Left ventricle myocardium inferior (tissue), 1 donor: ENCODE measurements at regions not wholly inside any gene's neighbourhood (a gene's known extent, or its start where the extent isn't known, plus 50 kb on each side); places are given as distances from the start of the nearest gene placed in this dataset.

Experiments used
- DNase-seq: peaks from one replicate; pipeline ENCODE4 v3.0.0-alpha.2; 2020
- H3K27ac ChIP-seq: fragments of 200-600 bp; replicated peaks from 2 replicates; pipeline ENCODE4 v1.8.0; 2021
- H3K27me3 ChIP-seq: fragments of 200-600 bp; 2 replicates; pipeline ENCODE4 v1.8.0; 2021; ENCODE audit warnings: low read depth
- H3K36me3 ChIP-seq: fragments of 200-600 bp; 2 replicates; pipeline ENCODE4 v1.8.0; 2021
- H3K4me1 ChIP-seq: fragments of 200-600 bp; 2 replicates; pipeline ENCODE4 v1.8.0; 2021
- H3K4me3 ChIP-seq: fragments of 200-600 bp; 2 replicates; pipeline ENCODE4 v1.8.0; 2021; ENCODE audit warnings: mild to moderate bottlenecking, moderate library complexity
- H3K9me3 ChIP-seq: fragments of 200-600 bp; replicated peaks from 2 replicates; pipeline ENCODE4 v1.8.0; 2021
- intact Hi-C: fragments of 100-400 bp; cut with micrococcal nuclease; formaldehyde crosslinking; loops from one replicate; pipeline ENCODE4 v1.11.0; 2022
- TF ChIP-seq, protein P1 (sequence below): fragments of 200-600 bp; IDR thresholded peaks from 2 replicates; pipeline ENCODE4 v1.8.0; 2021; ENCODE audit warnings: antibody characterized with exemption, mild to moderate bottlenecking, borderline replicate concordance
- donor health status: DM: no; HTN: yes; CAD: no; lungs with severe emphysema.

DNA sequence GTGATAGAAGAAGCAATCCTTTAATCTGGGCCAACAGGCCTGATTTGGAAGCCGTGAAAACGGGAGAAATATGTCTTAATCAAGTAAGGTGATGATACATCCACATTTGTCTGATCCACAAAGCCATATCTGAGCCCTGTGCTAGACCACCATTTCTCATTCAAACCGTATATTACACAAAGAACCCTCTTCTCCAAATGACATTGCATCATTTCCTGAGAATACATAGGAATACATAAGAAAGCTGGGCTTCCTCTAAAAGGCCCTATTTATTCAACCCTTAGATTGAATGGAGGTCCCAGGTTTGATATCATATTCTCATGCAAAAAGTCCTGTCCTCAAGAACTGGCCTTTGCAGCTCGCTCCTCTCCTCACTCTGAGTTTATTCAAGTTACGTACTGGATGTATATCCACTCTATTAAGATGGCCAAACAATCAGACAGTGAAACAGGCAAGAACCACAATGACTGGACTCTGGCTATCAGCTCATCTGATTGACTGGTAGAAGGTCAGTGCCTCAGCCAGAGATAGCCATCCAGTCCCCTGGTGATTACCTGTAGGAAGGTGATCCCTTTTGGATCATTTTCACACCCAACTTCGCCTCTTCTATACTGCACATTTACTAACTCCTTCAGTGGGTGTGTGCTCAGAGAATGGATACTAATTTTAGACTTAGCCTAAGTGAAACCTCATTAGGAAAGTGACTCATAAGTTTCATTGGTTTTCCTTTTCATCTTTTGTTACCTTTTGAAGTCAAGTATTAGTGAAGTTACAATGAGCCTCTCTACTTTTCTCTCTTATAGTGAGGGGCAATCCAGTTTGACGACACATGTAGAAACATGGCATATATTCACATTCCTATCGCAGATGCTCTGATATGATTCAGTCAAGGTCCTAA lies 167.6 kb upstream of the WWC1 start:
- Histone ChIP-seq H3K9me3 (no peaks in the 10 kb centered on the region), H3K27me3 (no peaks in the 10 kb centered on the region), H3K4me3 (no peak overlapping the region), H3K36me3 (peaks cover 25% of the 10 kb centered on the region), H3K4me1 (peaks cover 77% of the 10 kb centered on the region), H3K27ac (no peak overlapping the region)
- TF ChIP-seq, protein P1, sequence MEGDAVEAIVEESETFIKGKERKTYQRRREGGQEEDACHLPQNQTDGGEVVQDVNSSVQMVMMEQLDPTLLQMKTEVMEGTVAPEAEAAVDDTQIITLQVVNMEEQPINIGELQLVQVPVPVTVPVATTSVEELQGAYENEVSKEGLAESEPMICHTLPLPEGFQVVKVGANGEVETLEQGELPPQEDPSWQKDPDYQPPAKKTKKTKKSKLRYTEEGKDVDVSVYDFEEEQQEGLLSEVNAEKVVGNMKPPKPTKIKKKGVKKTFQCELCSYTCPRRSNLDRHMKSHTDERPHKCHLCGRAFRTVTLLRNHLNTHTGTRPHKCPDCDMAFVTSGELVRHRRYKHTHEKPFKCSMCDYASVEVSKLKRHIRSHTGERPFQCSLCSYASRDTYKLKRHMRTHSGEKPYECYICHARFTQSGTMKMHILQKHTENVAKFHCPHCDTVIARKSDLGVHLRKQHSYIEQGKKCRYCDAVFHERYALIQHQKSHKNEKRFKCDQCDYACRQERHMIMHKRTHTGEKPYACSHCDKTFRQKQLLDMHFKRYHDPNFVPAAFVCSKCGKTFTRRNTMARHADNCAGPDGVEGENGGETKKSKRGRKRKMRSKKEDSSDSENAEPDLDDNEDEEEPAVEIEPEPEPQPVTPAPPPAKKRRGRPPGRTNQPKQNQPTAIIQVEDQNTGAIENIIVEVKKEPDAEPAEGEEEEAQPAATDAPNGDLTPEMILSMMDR = no peak
- DNase-seq = no peak
- intact Hi-C loops = no loop called here

DNA sequence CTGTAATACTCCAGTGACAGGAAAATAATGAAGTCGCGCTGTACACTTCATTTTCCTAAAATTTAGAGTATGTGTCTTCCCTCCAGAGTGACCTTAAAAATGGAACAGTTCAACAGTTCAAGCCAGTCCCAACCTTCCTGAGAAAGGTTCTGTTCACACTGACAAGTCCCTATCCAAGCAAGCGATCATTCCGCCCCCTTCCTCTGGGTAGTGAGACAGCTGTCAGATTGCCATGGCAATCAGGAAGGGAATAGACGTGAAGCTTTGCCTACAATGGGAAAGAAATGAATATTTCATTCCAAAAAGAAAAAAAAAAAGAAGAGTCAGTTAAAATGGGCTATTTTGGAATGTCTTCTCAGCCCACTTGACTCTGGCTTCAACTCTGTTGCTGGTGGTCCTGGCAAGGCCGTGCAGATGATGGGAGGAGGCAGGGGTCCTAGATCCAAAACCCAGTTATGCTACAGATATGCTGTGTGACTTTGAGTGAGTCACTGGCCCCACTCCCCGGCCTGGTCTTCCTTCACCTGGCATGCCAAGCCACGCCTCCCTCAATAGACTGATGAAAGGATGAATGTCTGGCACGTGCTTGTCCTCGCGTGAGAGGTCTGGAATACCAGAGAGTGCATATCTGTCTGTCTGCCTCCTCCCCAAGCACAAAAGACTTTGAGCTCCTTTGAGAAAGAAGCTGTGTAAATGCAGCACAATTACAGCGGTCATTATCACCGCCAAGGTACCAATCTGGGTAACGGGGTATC lies 165.8 kb upstream of the WWC1 start:
- peak overlapping the region; percentile 12 for H3K27ac ChIP-seq
- H3K27me3 ChIP-seq = no peaks in the 10 kb centered on the region
- no peak for DNase-seq
- peaks cover 84% of the 10 kb centered on the region for H3K4me1 ChIP-seq
- TF ChIP-seq, protein P1 = no peak
- no peak overlapping the region for H3K4me3 ChIP-seq
- peaks cover 25% of the 10 kb centered on the region for H3K36me3 ChIP-seq
- no peaks in the 10 kb centered on the region for H3K9me3 ChIP-seq
- intact Hi-C loops = no loop called here

DNA sequence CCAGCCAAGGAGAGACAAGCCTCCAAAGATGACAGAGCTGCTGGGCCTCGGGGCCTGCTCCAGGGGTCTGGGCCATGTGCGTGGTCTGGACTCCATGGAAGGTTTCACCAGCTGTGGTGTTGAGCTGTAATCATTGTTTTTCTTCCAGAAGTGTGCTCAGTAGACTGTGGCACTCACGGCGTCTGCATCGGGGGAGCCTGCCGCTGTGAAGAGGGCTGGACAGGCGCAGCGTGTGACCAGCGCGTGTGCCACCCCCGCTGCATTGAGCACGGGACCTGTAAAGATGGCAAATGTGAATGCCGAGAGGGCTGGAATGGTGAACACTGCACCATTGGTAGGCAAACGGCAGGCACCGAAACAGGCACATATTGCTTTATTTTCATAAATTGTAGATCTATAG lies 164.8 kb upstream of the WWC1 start:
- Histone ChIP-seq H3K27me3 (no peaks in the 10 kb centered on the region), H3K36me3 (peaks cover 25% of the 10 kb centered on the region), H3K4me1 (peaks cover 75% of the 10 kb centered on the region), H3K4me3 (no peak overlapping the region), H3K9me3 (no peaks in the 10 kb centered on the region), H3K27ac (no peak overlapping the region)
- TF ChIP-seq, protein P1 = no peak
- intact Hi-C loops = no loop called here
- DNase-seq = no peak

DNA sequence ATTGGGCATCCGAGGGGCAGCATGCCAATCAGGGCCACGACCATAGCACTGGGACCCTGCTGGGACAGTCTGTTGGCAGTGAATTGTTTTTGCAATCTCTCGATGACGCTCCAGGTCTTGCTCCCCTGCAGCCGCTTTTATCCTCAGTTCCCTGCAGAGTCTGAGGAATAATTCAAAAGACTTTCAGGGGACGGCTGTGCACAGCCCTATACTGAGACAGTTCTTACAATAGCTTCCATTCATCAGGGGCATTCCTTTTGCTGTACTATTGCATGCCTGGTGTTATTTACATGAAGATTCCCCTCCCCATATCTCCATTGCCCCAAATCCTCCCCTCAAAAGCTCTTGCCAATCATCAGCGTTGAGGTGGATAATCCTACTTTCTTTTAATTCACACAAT lies 163.3 kb upstream of the WWC1 start:
- Histone ChIP-seq H3K9me3 (no peaks in the 10 kb centered on the region), H3K36me3 (peaks cover 22% of the 10 kb centered on the region), H3K27ac (no peak overlapping the region), H3K27me3 (no peaks in the 10 kb centered on the region), H3K4me3 (no peak overlapping the region), H3K4me1 (peaks cover 68% of the 10 kb centered on the region)
- intact Hi-C loops = no loop called here
- DNase-seq = no peak
- TF ChIP-seq, protein P1 = no peak

DNA sequence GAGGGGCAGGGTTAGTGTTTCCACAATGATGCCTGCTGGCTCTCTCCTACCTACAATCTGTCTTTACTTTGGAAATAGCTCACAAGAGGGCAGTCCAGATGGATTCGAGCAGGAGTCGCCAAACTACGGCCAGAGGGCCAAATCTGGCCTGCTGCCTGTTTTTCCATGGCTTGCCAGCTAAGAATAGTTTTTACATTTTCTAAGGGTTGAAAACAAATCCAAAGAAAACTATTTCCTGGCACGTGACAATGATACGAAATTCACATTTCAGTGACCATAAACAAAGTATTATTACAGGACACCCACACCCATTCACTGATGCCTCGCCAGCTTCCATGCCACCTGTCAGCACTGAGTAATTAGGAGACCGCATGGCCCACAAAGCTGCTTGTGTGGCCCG lies 162.9 kb upstream of the WWC1 start:
- no peak for DNase-seq
- intact Hi-C loops = no loop called here
- no peak overlapping the region for H3K27ac ChIP-seq

More for the DNA sequence above, 162.9 kb upstream of the WWC1 start:
- no peaks in the 10 kb centered on the region for H3K27me3 ChIP-seq
- TF ChIP-seq, protein P1 = no peak
- peaks cover 64% of the 10 kb centered on the region for H3K4me1 ChIP-seq
- H3K36me3 ChIP-seq = peaks cover 22% of the 10 kb centered on the region
- no peak overlapping the region for H3K4me3 ChIP-seq
- H3K9me3 ChIP-seq = no peaks in the 10 kb centered on the region
